ENCODE measurements at regions not wholly inside any gene's neighbourhood (a gene's known extent, or its start where the extent isn't known, plus 50 kb on each side); places are given as distances from the start of the nearest gene placed in this dataset.

GRCh38 chr11:71354394-71355105 is 93.6 kb downstream of the DHCR7 start:
- TF ChIP-seq CTCF (IDR thresholded peaks at IDR 0.05; ENCODE audit: low read depth, low read length) (no peak), MYC (IDR thresholded peaks at IDR 0.05; ENCODE audit: low read depth, low read length) (no peak), MAX (IDR thresholded peaks at IDR 0.05; ENCODE audit: low read depth, low read length) (no peak), POLR2A (IDR thresholded peaks at IDR 0.05; ENCODE audit: extremely low read depth, insufficient read length) (no peak)
- DNase-seq (ENCODE audit: low read depth) = no peak
- H3K4me3 ChIP-seq (ENCODE audit: low read depth, low read length) = no peak overlapping the region

- DNase-seq (ENCODE audit: low read depth) = no peak
- TF ChIP-seq MAX (IDR thresholded peaks at IDR 0.05; ENCODE audit: low read depth, low read length) (no peak), POLR2A (IDR thresholded peaks at IDR 0.05; ENCODE audit: extremely low read depth, insufficient read length) (no peak), MYC (IDR thresholded peaks at IDR 0.05; ENCODE audit: low read depth, low read length) (no peak), CTCF (IDR thresholded peaks at IDR 0.05; ENCODE audit: low read depth, low read length) (no peak)
- H3K4me3 ChIP-seq (ENCODE audit: low read depth, low read length) = no peak overlapping the region
Measured at GRCh38 chr11:71352748-71353147, 95.4 kb downstream of the DHCR7 start.

- DNase-seq (ENCODE audit: low read depth) = no peak
- no peak for TF ChIP-seq MYC (IDR thresholded peaks at IDR 0.05; ENCODE audit: low read depth, low read length)
- no peak for TF ChIP-seq MAX (IDR thresholded peaks at IDR 0.05; ENCODE audit: low read depth, low read length)
- no peak overlapping the region for H3K4me3 ChIP-seq (ENCODE audit: low read depth, low read length)
Measured at GRCh38 chr11:71352226-71352625, 96.0 kb downstream of the DHCR7 start.

GRCh38 chr11:71349627-71350026 is 97.2 kb upstream of the SHANK2 start:
- DNase-seq (ENCODE audit: low read depth) = no peak
- TF ChIP-seq MAX (IDR thresholded peaks at IDR 0.05; ENCODE audit: low read depth, low read length) (no peak), MYC (IDR thresholded peaks at IDR 0.05; ENCODE audit: low read depth, low read length) (no peak), POLR2A (IDR thresholded peaks at IDR 0.05; ENCODE audit: extremely low read depth, insufficient read length) (no peak), CTCF (IDR thresholded peaks at IDR 0.05; ENCODE audit: low read depth, low read length) (no peak)
- no peak overlapping the region for H3K4me3 ChIP-seq (ENCODE audit: low read depth, low read length)

GRCh38 chr11:71343828-71344400 is 91.5 kb upstream of the SHANK2 start:
- TF ChIP-seq MYC (IDR thresholded peaks at IDR 0.05; ENCODE audit: low read depth, low read length) (no peak), MAX (IDR thresholded peaks at IDR 0.05; ENCODE audit: low read depth, low read length) (no peak), CTCF (IDR thresholded peaks at IDR 0.05; ENCODE audit: low read depth, low read length) (no peak), POLR2A (IDR thresholded peaks at IDR 0.05; ENCODE audit: extremely low read depth, insufficient read length) (no peak)

More at GRCh38 chr11:71343828-71344400, 91.5 kb upstream of the SHANK2 start:
- H3K4me3 ChIP-seq (ENCODE audit: low read depth, low read length) = no peak overlapping the region
- no peak for DNase-seq (ENCODE audit: low read depth)

Measured in NB4 (cell line).